GM18861 (cell line): ENCODE measurements at regions not wholly inside any gene's neighbourhood (a gene's known extent, or its start where the extent isn't known, plus 50 kb on each side); places are given as distances from the start of the nearest gene placed in this dataset.

Experiments used
- ATAC-seq: cut with Tn5 transposase; IDR thresholded peaks from one replicate; pipeline ENCODE4 v1.9.1; 2021; ENCODE audit not compliant: unreplicated experiment

GRCh38 chr9:550333-550732 lies 291.2 kb upstream of the DMRT1 start:
- no peak for ATAC-seq

GRCh38 chr9:551986-552929 lies 289.2 kb upstream of the DMRT1 start:
- no peak for ATAC-seq

- no peak for ATAC-seq
Measured at GRCh38 chr9:555493-555892, 286.0 kb upstream of the DMRT1 start.

- ATAC-seq, result no peak
Measured at GRCh38 chr9:556199-556598, 285.3 kb upstream of the DMRT1 start.

GRCh38 chr9:556675-557074 lies 284.8 kb upstream of the DMRT1 start:
- no peak for ATAC-seq

GRCh38 chr9:557601-558201 lies 283.8 kb upstream of the DMRT1 start:
- ATAC-seq, result no peak

GRCh38 chr9:561427-561826 lies 280.1 kb upstream of the DMRT1 start:
- ATAC-seq, result no peak

- no peak for ATAC-seq
Measured at GRCh38 chr9:563200-563599, 278.3 kb upstream of the DMRT1 start.

- ATAC-seq, result no peak
Measured at GRCh38 chr9:565528-565927, 276.0 kb upstream of the DMRT1 start.

- peak; percentile 81 for ATAC-seq
Measured at GRCh38 chr9:567128-567746, 274.3 kb upstream of the DMRT1 start.

GRCh38 chr9:567747-568305 lies 273.7 kb upstream of the DMRT1 start:
- ATAC-seq, result no peak

GRCh38 chr9:569296-569695 lies 272.2 kb upstream of the DMRT1 start:
- ATAC-seq, result no peak

- no peak for ATAC-seq
Measured at GRCh38 chr9:570187-570586, 271.3 kb upstream of the DMRT1 start.

- ATAC-seq, result no peak
Measured at GRCh38 chr9:571066-571465, 270.4 kb upstream of the DMRT1 start.

- no peak for ATAC-seq
Measured at GRCh38 chr9:571741-572140, 269.8 kb upstream of the DMRT1 start.

GRCh38 chr9:573691-574410 lies 267.6 kb upstream of the DMRT1 start:
- ATAC-seq, result no peak

- no peak for ATAC-seq
Measured at GRCh38 chr9:575139-575538, 266.4 kb upstream of the DMRT1 start.

GRCh38 chr9:580652-581342 lies 260.7 kb upstream of the DMRT1 start:
- ATAC-seq, result no peak

GRCh38 chr9:581673-582497 lies 259.6 kb upstream of the DMRT1 start:
- no peak for ATAC-seq

- no peak for ATAC-seq
Measured at GRCh38 chr9:582775-583174, 258.7 kb upstream of the DMRT1 start.
